HUES48 (cell line): ENCODE measurements at regions not wholly inside any gene's neighbourhood (a gene's known extent, or its start where the extent isn't known, plus 50 kb on each side); places are given as distances from the start of the nearest gene placed in this dataset.

ENCODE experiments used
- H3K27ac ChIP-seq: one replicate; pipeline ENCODE4 v1.7.0; 2013; ENCODE audit warnings: low read depth, low read length, inconsistent platforms
- H3K27me3 ChIP-seq: 2 replicates; pipeline ENCODE4 v1.6.1; 2013; ENCODE audit warnings: mild to moderate bottlenecking, low read length; ENCODE audit not compliant: control insufficient read depth, insufficient read depth
- H3K36me3 ChIP-seq: 2 replicates; pipeline ENCODE4 v1.6.1; 2013; ENCODE audit warnings: low read length; ENCODE audit not compliant: control insufficient read depth, insufficient read depth
- H3K4me1 ChIP-seq: 2 replicates; pipeline ENCODE4 v1.6.1; 2013; ENCODE audit warnings: mild to moderate bottlenecking, low read length; ENCODE audit not compliant: control insufficient read depth, insufficient read depth
- H3K4me3 ChIP-seq: 2 replicates; pipeline ENCODE4 v1.5.1; 2013; ENCODE audit warnings: mild to moderate bottlenecking, low read depth, low read length
- H3K9ac ChIP-seq: 2 replicates; pipeline ENCODE4 v1.6.1; 2013; ENCODE audit warnings: mild to moderate bottlenecking, low read depth, low read length, moderate library complexity
- H3K9me3 ChIP-seq: 2 replicates; pipeline ENCODE4 v1.6.1; 2013; ENCODE audit warnings: low read length; ENCODE audit not compliant: control insufficient read depth, insufficient read depth

GRCh38 chr5:56565283-56565615, 250.1 kb upstream of the MAP3K1 start:
- H3K9me3 ChIP-seq: no peaks in the 10 kb centered on the region
- H3K4me3 ChIP-seq: no peak overlapping the region
- no peak overlapping the region for H3K27ac ChIP-seq
- no peaks in the 10 kb centered on the region for H3K36me3 ChIP-seq
- peaks cover 14% of the 10 kb centered on the region; the same call in 1 of the 2 replicates for H3K4me1 ChIP-seq
- no peaks in the 10 kb centered on the region for H3K27me3 ChIP-seq
- no peak overlapping the region for H3K9ac ChIP-seq

- no peak overlapping the region for H3K4me3 ChIP-seq
- H3K4me1 ChIP-seq: peaks cover 14% of the 10 kb centered on the region; the same call in 1 of the 2 replicates
- no peaks in the 10 kb centered on the region for H3K36me3 ChIP-seq
- H3K9me3 ChIP-seq: no peaks in the 10 kb centered on the region
- H3K27ac ChIP-seq: no peak overlapping the region
- H3K9ac ChIP-seq: no peak overlapping the region
- no peaks in the 10 kb centered on the region for H3K27me3 ChIP-seq
Measured at GRCh38 chr5:56564541-56565282, 250.6 kb upstream of the MAP3K1 start.

- H3K36me3 ChIP-seq: no peaks in the 10 kb centered on the region
- no peak overlapping the region for H3K9ac ChIP-seq
- H3K4me3 ChIP-seq: no peak overlapping the region
- no peaks in the 10 kb centered on the region for H3K27me3 ChIP-seq
- no peaks in the 10 kb centered on the region for H3K9me3 ChIP-seq
- 0 out of 2 replicates have a peak, but pooled peaks cover 5% of the 10 kb centered on the region for H3K4me1 ChIP-seq
- no peak overlapping the region for H3K27ac ChIP-seq
Measured at GRCh38 chr5:56561455-56561854, 253.9 kb upstream of the MAP3K1 start.

- Histone ChIP-seq H3K27ac (no peak overlapping the region), H3K27me3 (no peaks in the 10 kb centered on the region), H3K4me3 (no peak overlapping the region), H3K36me3 (no peaks in the 10 kb centered on the region), H3K9me3 (no peaks in the 10 kb centered on the region), H3K9ac (no peak overlapping the region), H3K4me1 (no peaks in the 10 kb centered on the region)
Measured at GRCh38 chr5:56558131-56558745, 257.1 kb upstream of the MAP3K1 start.

GRCh38 chr5:56557198-56557597, 258.2 kb upstream of the MAP3K1 start:
- H3K27me3 ChIP-seq: no peaks in the 10 kb centered on the region
- H3K9ac ChIP-seq: no peak overlapping the region
- H3K36me3 ChIP-seq: no peaks in the 10 kb centered on the region
- no peaks in the 10 kb centered on the region for H3K9me3 ChIP-seq
- no peaks in the 10 kb centered on the region for H3K4me1 ChIP-seq
- H3K27ac ChIP-seq: no peak overlapping the region
- H3K4me3 ChIP-seq: no peak overlapping the region

- Histone ChIP-seq H3K27me3 (no peaks in the 10 kb centered on the region), H3K36me3 (no peaks in the 10 kb centered on the region), H3K4me3 (no peak overlapping the region), H3K9ac (no peak overlapping the region), H3K9me3 (no peaks in the 10 kb centered on the region), H3K4me1 (no peaks in the 10 kb centered on the region), H3K27ac (no peak overlapping the region)
Measured at GRCh38 chr5:56552612-56553268, 262.6 kb upstream of the MAP3K1 start.

GRCh38 chr5:56550227-56550626, 265.1 kb upstream of the MAP3K1 start:
- Histone ChIP-seq H3K9me3 (no peaks in the 10 kb centered on the region), H3K4me3 (no peak overlapping the region), H3K4me1 (no peaks in the 10 kb centered on the region), H3K36me3 (no peaks in the 10 kb centered on the region), H3K27ac (no peak overlapping the region), H3K27me3 (no peaks in the 10 kb centered on the region), H3K9ac (no peak overlapping the region)

GRCh38 chr5:56549096-56549886, 266.1 kb upstream of the MAP3K1 start:
- Histone ChIP-seq H3K4me1 (no peaks in the 10 kb centered on the region), H3K9me3 (no peaks in the 10 kb centered on the region), H3K36me3 (no peaks in the 10 kb centered on the region), H3K4me3 (no peak overlapping the region), H3K27me3 (no peaks in the 10 kb centered on the region), H3K27ac (no peak overlapping the region), H3K9ac (no peak overlapping the region)

GRCh38 chr5:56545016-56545415, 270.3 kb upstream of the MAP3K1 start:
- H3K27ac ChIP-seq: no peak overlapping the region
- no peaks in the 10 kb centered on the region for H3K27me3 ChIP-seq
- no peaks in the 10 kb centered on the region for H3K4me1 ChIP-seq
- H3K9me3 ChIP-seq: no peaks in the 10 kb centered on the region
- H3K9ac ChIP-seq: no peak overlapping the region
- no peak overlapping the region for H3K4me3 ChIP-seq
- no peaks in the 10 kb centered on the region for H3K36me3 ChIP-seq

GRCh38 chr5:56543441-56544388, 271.6 kb upstream of the MAP3K1 start:
- no peak overlapping the region for H3K9ac ChIP-seq
- no peaks in the 10 kb centered on the region for H3K27me3 ChIP-seq
- no peaks in the 10 kb centered on the region for H3K4me1 ChIP-seq
- no peak overlapping the region for H3K27ac ChIP-seq
- H3K36me3 ChIP-seq: no peaks in the 10 kb centered on the region
- no peaks in the 10 kb centered on the region for H3K9me3 ChIP-seq
- no peak overlapping the region for H3K4me3 ChIP-seq
